ENCODE measurements at regions not wholly inside any gene's neighbourhood (a gene's known extent, or its start where the extent isn't known, plus 50 kb on each side); places are given as distances from the start of the nearest gene placed in this dataset.
A peak's percentile ranks its signal among the peaks of the same experiment; 100 is the strongest.

- Mint-ChIP-seq H3K4me1 (peaks cover 13% of the 10 kb centered on the region), H3K27me3 (no peaks in the 10 kb centered on the region), H3K36me3 (ENCODE audit: insufficient read depth) (peaks cover 47% of the 10 kb centered on the region), H3K27ac (ENCODE audit: low read depth) (no peak overlapping the region), H3K9me3 (no peaks in the 10 kb centered on the region), H3K4me3 (no peak overlapping the region)
- no peak for DNase-seq (ENCODE audit: low spot score in 2 of 2)
- no peak for ATAC-seq (replicated peaks; ENCODE audit: extremely low read depth, poor library complexity, severe bottlenecking)
These were observed 347.9 kb downstream of the SEC14L1 start for GRCh38 chr17:77488531-77489238.

- no peak overlapping the region for H3K27ac Mint-ChIP-seq (ENCODE audit: low read depth)
- peaks cover 52% of the 10 kb centered on the region for H3K36me3 Mint-ChIP-seq (ENCODE audit: insufficient read depth)
- peaks cover 13% of the 10 kb centered on the region for H3K4me1 Mint-ChIP-seq
- no peaks in the 10 kb centered on the region for H3K9me3 Mint-ChIP-seq
- ATAC-seq (replicated peaks; ENCODE audit: extremely low read depth, poor library complexity, severe bottlenecking) (no peak), DNase-seq (ENCODE audit: low spot score in 2 of 2) (no peak)
- no peaks in the 10 kb centered on the region for H3K27me3 Mint-ChIP-seq
- no peak overlapping the region for H3K4me3 Mint-ChIP-seq
These were observed 348.6 kb downstream of the SEC14L1 start for GRCh38 chr17:77489239-77489892.

GRCh38 chr17:77489893-77490255 lies 349.1 kb downstream of the SEC14L1 start:
- DNase-seq (ENCODE audit: low spot score in 2 of 2), result no peak
- no peak overlapping the region for H3K4me3 Mint-ChIP-seq
- no peaks in the 10 kb centered on the region for H3K27me3 Mint-ChIP-seq
- ATAC-seq (replicated peaks; ENCODE audit: extremely low read depth, poor library complexity, severe bottlenecking), result no peak
- peaks cover 56% of the 10 kb centered on the region for H3K36me3 Mint-ChIP-seq (ENCODE audit: insufficient read depth)
- H3K4me1 Mint-ChIP-seq, result peaks cover 15% of the 10 kb centered on the region
- no peak overlapping the region for H3K27ac Mint-ChIP-seq (ENCODE audit: low read depth)
- no peaks in the 10 kb centered on the region for H3K9me3 Mint-ChIP-seq

- Mint-ChIP-seq H3K4me3 (no peak overlapping the region), H3K9me3 (no peaks in the 10 kb centered on the region), H3K36me3 (ENCODE audit: insufficient read depth) (peaks cover 63% of the 10 kb centered on the region), H3K27me3 (no peaks in the 10 kb centered on the region), H3K27ac (ENCODE audit: low read depth) (peak overlapping the region; percentile 32), H3K4me1 (peaks cover 19% of the 10 kb centered on the region)
- no peak for DNase-seq (ENCODE audit: low spot score in 2 of 2)
- ATAC-seq (replicated peaks; ENCODE audit: extremely low read depth, poor library complexity, severe bottlenecking), result no peak
These were observed 349.8 kb downstream of the SEC14L1 start for GRCh38 chr17:77490361-77491183.

GRCh38 chr17:77491921-77492445 lies 351.2 kb downstream of the SEC14L1 start:
- peak in 1 of 2 donors; percentile 34 for DNase-seq (ENCODE audit: low spot score in 2 of 2)
- Mint-ChIP-seq H3K9me3 (no peaks in the 10 kb centered on the region), H3K27ac (ENCODE audit: low read depth) (peak overlapping the region; percentile 92), H3K27me3 (no peaks in the 10 kb centered on the region), H3K4me1 (peaks cover 13% of the 10 kb centered on the region), H3K4me3 (peak overlapping the region; percentile 32), H3K36me3 (ENCODE audit: insufficient read depth) (peaks cover 63% of the 10 kb centered on the region)
- peak; percentile 59 for ATAC-seq (replicated peaks; ENCODE audit: extremely low read depth, poor library complexity, severe bottlenecking)

GRCh38 chr17:77492446-77493237 lies 351.9 kb downstream of the SEC14L1 start:
- Mint-ChIP-seq H3K27ac (ENCODE audit: low read depth) (peak overlapping the region; percentile 92), H3K4me3 (peak overlapping the region; percentile 32), H3K27me3 (no peaks in the 10 kb centered on the region), H3K4me1 (peaks cover 13% of the 10 kb centered on the region), H3K36me3 (ENCODE audit: insufficient read depth) (peaks cover 62% of the 10 kb centered on the region), H3K9me3 (no peaks in the 10 kb centered on the region)
- ATAC-seq (replicated peaks; ENCODE audit: extremely low read depth, poor library complexity, severe bottlenecking) (no peak), DNase-seq (ENCODE audit: low spot score in 2 of 2) (no peak)

GRCh38 chr17:77493238-77493820 lies 352.6 kb downstream of the SEC14L1 start:
- ATAC-seq (replicated peaks; ENCODE audit: extremely low read depth, poor library complexity, severe bottlenecking) (no peak), DNase-seq (ENCODE audit: low spot score in 2 of 2) (no peak)
- H3K27me3 Mint-ChIP-seq, result no peaks in the 10 kb centered on the region
- H3K27ac Mint-ChIP-seq (ENCODE audit: low read depth), result no peak overlapping the region
- H3K9me3 Mint-ChIP-seq, result no peaks in the 10 kb centered on the region
- peaks cover 62% of the 10 kb centered on the region for H3K36me3 Mint-ChIP-seq (ENCODE audit: insufficient read depth)
- H3K4me3 Mint-ChIP-seq, result no peak overlapping the region
- H3K4me1 Mint-ChIP-seq, result peaks cover 13% of the 10 kb centered on the region

- H3K27ac Mint-ChIP-seq (ENCODE audit: low read depth), result no peak overlapping the region
- H3K4me3 Mint-ChIP-seq, result no peak overlapping the region
- H3K4me1 Mint-ChIP-seq, result peaks cover 13% of the 10 kb centered on the region
- ATAC-seq (replicated peaks; ENCODE audit: extremely low read depth, poor library complexity, severe bottlenecking) (no peak), DNase-seq (ENCODE audit: low spot score in 2 of 2) (no peak)
- no peaks in the 10 kb centered on the region for H3K27me3 Mint-ChIP-seq
- no peaks in the 10 kb centered on the region for H3K9me3 Mint-ChIP-seq
- H3K36me3 Mint-ChIP-seq (ENCODE audit: insufficient read depth), result peaks cover 56% of the 10 kb centered on the region
These were observed 353.3 kb downstream of the SEC14L1 start for GRCh38 chr17:77493901-77494663.

- peaks cover 13% of the 10 kb centered on the region for H3K4me1 Mint-ChIP-seq
- no peaks in the 10 kb centered on the region for H3K9me3 Mint-ChIP-seq
- DNase-seq (ENCODE audit: low spot score in 2 of 2), result peak; percentile 64 to 77
- H3K4me3 Mint-ChIP-seq, result no peak overlapping the region
- peaks cover 61% of the 10 kb centered on the region for H3K36me3 Mint-ChIP-seq (ENCODE audit: insufficient read depth)
- H3K27me3 Mint-ChIP-seq, result no peaks in the 10 kb centered on the region
- ATAC-seq (replicated peaks; ENCODE audit: extremely low read depth, poor library complexity, severe bottlenecking), result peak; percentile 38
- H3K27ac Mint-ChIP-seq (ENCODE audit: low read depth), result no peak overlapping the region
These were observed 354.1 kb downstream of the SEC14L1 start for GRCh38 chr17:77494664-77495435.

- Mint-ChIP-seq H3K4me3 (no peak overlapping the region), H3K27me3 (no peaks in the 10 kb centered on the region), H3K27ac (ENCODE audit: low read depth) (no peak overlapping the region), H3K9me3 (no peaks in the 10 kb centered on the region), H3K36me3 (ENCODE audit: insufficient read depth) (peaks cover 57% of the 10 kb centered on the region), H3K4me1 (peaks cover 13% of the 10 kb centered on the region)
- DNase-seq (ENCODE audit: low spot score in 2 of 2), result no peak
- no peak for ATAC-seq (replicated peaks; ENCODE audit: extremely low read depth, poor library complexity, severe bottlenecking)
These were observed 354.8 kb downstream of the SEC14L1 start for GRCh38 chr17:77495575-77495974.

- Mint-ChIP-seq H3K4me3 (no peak overlapping the region), H3K9me3 (no peaks in the 10 kb centered on the region), H3K27ac (ENCODE audit: low read depth) (no peak overlapping the region), H3K4me1 (peaks cover 13% of the 10 kb centered on the region), H3K27me3 (no peaks in the 10 kb centered on the region), H3K36me3 (ENCODE audit: insufficient read depth) (peaks cover 58% of the 10 kb centered on the region)
- DNase-seq (ENCODE audit: low spot score in 2 of 2) (no peak), ATAC-seq (replicated peaks; ENCODE audit: extremely low read depth, poor library complexity, severe bottlenecking) (no peak)
These were observed 355.6 kb downstream of the SEC14L1 start for GRCh38 chr17:77496401-77496801.
